Sigmoid colon (tissue), 6 donors: ENCODE measurements at regions not wholly inside any gene's neighbourhood (a gene's known extent, or its start where the extent isn't known, plus 50 kb on each side); places are given as distances from the start of the nearest gene placed in this dataset.

Experiments
- DNase-seq: peaks from one replicate; pipeline ENCODE4 v3.0.0-alpha.2; 2019
- H3K27ac ChIP-seq, 4 donors: fragments of 200-600 bp; sonication (generic); one replicate each; pipeline ENCODE4 v1.5.1; 2016 to 2019; ENCODE audit warnings: mild to moderate bottlenecking in 1 of 4
- H3K27me3 ChIP-seq, 3 donors: fragments of 200-600 bp; sonication (generic); one replicate each; pipeline ENCODE4 v1.5.1; 2019; ENCODE audit warnings: mild to moderate bottlenecking in 1 of 3
- H3K36me3 ChIP-seq, 4 donors: fragments of 200-600 bp; sonication (generic); one replicate each; pipeline ENCODE4 v1.5.1; 2016 to 2019
- H3K4me1 ChIP-seq, 4 donors: fragments of 200-600 bp; sonication (generic); one replicate each; pipeline ENCODE4 v1.5.1; 2017 to 2019
- H3K4me3 ChIP-seq, 4 donors: fragments of 200-600 bp; sonication (generic); one replicate each; pipeline ENCODE4 v1.5.1; 2017 to 2019; ENCODE audit warnings: mild to moderate bottlenecking in 2 of 4, moderate library complexity in 1 of 4
- H3K9me3 ChIP-seq, 4 donors: fragments of 200-600 bp in 3 of 4; sonication (generic) in 3 of 4; one replicate each; pipeline versions ENCODE4 v1.5.1 to v1.6.1; 2013 to 2019
- CTCF ChIP-seq, 4 experiments: fragments of 450-650 bp in 3 of 4; fragments of 200-600 bp in 1 of 4; IDR thresholded peaks; one replicate each; pipeline ENCODE4 v1.5.1; 2016 to 2019; ENCODE audit warnings: antibody characterized with exemption in 4 of 4, mild to moderate bottlenecking in 3 of 4, moderate library complexity in 2 of 4
- EP300 ChIP-seq, 4 donors: sonication (generic); formaldehyde crosslinking; IDR thresholded peaks; one replicate each; pipeline ENCODE4 v1.6.1; 2017; ENCODE audit warnings: antibody characterized with exemption in 4 of 4
- POLR2A ChIP-seq, 2 donors: fragments of 450-650 bp; IDR thresholded peaks; one replicate each; pipeline ENCODE4 v1.6.1; 2016; ENCODE audit warnings: antibody characterized with exemption in 2 of 2, mild to moderate bottlenecking in 2 of 2, moderate library complexity in 2 of 2
- POLR2AphosphoS5 ChIP-seq, 4 donors: sonication (generic); formaldehyde crosslinking; IDR thresholded peaks; one replicate each; pipeline ENCODE4 v1.6.1; 2017; ENCODE audit warnings: antibody characterized with exemption in 4 of 4
- WGBS, 2 donors: extraction: QIAGEN DNeasy Blood & Tissue Kit; methylation state at CpG; one replicate each; pipeline ENCODE4 v1.1.7; 2013; 5-methylcytosine and 5-hydroxymethylcytosine counted together
- intact Hi-C: fragments of 100-400 bp; cut with DNase I; formaldehyde crosslinking; loops from one replicate; pipeline ENCODE4 v1.15.1; 2023
- donor health status: healthy with polysubstance abuse.
- donor health status: healthy.

GRCh38 chr2:30078521-30078920, 68.3 kb upstream of the YPEL5 start:
- H3K4me3 ChIP-seq, result no peak overlapping the region
- TF ChIP-seq POLR2AphosphoS5 (IDR thresholded peaks at IDR 0.05) (no peak), EP300 (IDR thresholded peaks at IDR 0.05) (no peak), POLR2A (IDR thresholded peaks at IDR 0.05) (no peak), CTCF (IDR thresholded peaks at IDR 0.05) (no peak)
- H3K36me3 ChIP-seq, result no peaks in the 10 kb centered on the region
- H3K27ac ChIP-seq, result no peak overlapping the region
- H3K9me3 ChIP-seq, result no peaks in the 10 kb centered on the region
- DNase-seq, result no peak
- no peaks in the 10 kb centered on the region for H3K4me1 ChIP-seq
- WGBS, 2 donors, result 60 to 78% methylated on average over 1 of the region's 1 CpG
- intact Hi-C loops, result loop anchor here (10.0 kb wide), 1 partner anchor 1254 kb away; no protein-coding TSS in a partner anchor
- H3K27me3 ChIP-seq, result peaks cover 0 to 5% (median 0%) of the 10 kb centered on the region in 3 donors

GRCh38 chr2:30084915-30085314, 61.9 kb upstream of the YPEL5 start:
- TF ChIP-seq POLR2AphosphoS5 (IDR thresholded peaks at IDR 0.05) (no peak), EP300 (IDR thresholded peaks at IDR 0.05) (no peak), CTCF (IDR thresholded peaks at IDR 0.05) (no peak), POLR2A (IDR thresholded peaks at IDR 0.05) (no peak)
- 66 to 77% methylated on average over 4 of the region's 4 CpGs for WGBS, 2 donors
- H3K36me3 ChIP-seq, result no peaks in the 10 kb centered on the region
- no peaks in the 10 kb centered on the region for H3K27me3 ChIP-seq
- no peaks in the 10 kb centered on the region for H3K4me1 ChIP-seq
- no peak for DNase-seq
- intact Hi-C loops, result loop anchor here (10.0 kb wide), 1 partner anchor 1130 kb away; no protein-coding TSS in a partner anchor
- H3K9me3 ChIP-seq, result no peaks in the 10 kb centered on the region
- H3K27ac ChIP-seq, result no peak overlapping the region
- no peak overlapping the region for H3K4me3 ChIP-seq

- H3K9me3 ChIP-seq, result no peaks in the 10 kb centered on the region
- TF ChIP-seq POLR2AphosphoS5 (IDR thresholded peaks at IDR 0.05) (no peak), EP300 (IDR thresholded peaks at IDR 0.05) (no peak), POLR2A (IDR thresholded peaks at IDR 0.05) (no peak), CTCF (IDR thresholded peaks at IDR 0.05) (no peak)
- intact Hi-C loops, result loop anchor here (10.0 kb wide), 1 partner anchor 1134 kb away; no protein-coding TSS in a partner anchor
- H3K27ac ChIP-seq, result no peak overlapping the region
- no peaks in the 10 kb centered on the region for H3K36me3 ChIP-seq
- no peaks in the 10 kb centered on the region for H3K4me1 ChIP-seq
- H3K27me3 ChIP-seq, result peaks cover 0 to 17% (median 0%) of the 10 kb centered on the region in 3 donors
- DNase-seq, result no peak
- H3K4me3 ChIP-seq, result no peak overlapping the region
These were observed 57.6 kb upstream of the YPEL5 start for GRCh38 chr2:30089171-30089570.

- Histone ChIP-seq H3K4me1 (no peaks in the 10 kb centered on the region), H3K4me3 (no peak overlapping the region), H3K27me3 (peaks cover 0 to 17% (median 0%) of the 10 kb centered on the region in 3 donors), H3K36me3 (no peaks in the 10 kb centered on the region), H3K27ac (no peak overlapping the region), H3K9me3 (no peaks in the 10 kb centered on the region)
- WGBS, 2 donors, result 91 to 94% methylated on average over 7 of the region's 7 CpGs
- intact Hi-C loops, result no loop called here
- no peak for DNase-seq
- TF ChIP-seq POLR2A (IDR thresholded peaks at IDR 0.05), result no peak
- no peak for TF ChIP-seq EP300 (IDR thresholded peaks at IDR 0.05)
- TF ChIP-seq POLR2AphosphoS5 (IDR thresholded peaks at IDR 0.05), result no peak
- TF ChIP-seq CTCF (IDR thresholded peaks at IDR 0.05), result no peak
These were observed 51.4 kb upstream of the YPEL5 start for GRCh38 chr2:30095402-30095801.

GRCh38 chr2:30096451-30096850, 50.4 kb upstream of the YPEL5 start:
- Histone ChIP-seq H3K4me3 (no peak overlapping the region), H3K36me3 (no peaks in the 10 kb centered on the region), H3K27ac (no peak overlapping the region), H3K4me1 (no peaks in the 10 kb centered on the region), H3K27me3 (peaks cover 0 to 15% (median 0%) of the 10 kb centered on the region in 3 donors), H3K9me3 (no peaks in the 10 kb centered on the region)
- TF ChIP-seq EP300 (IDR thresholded peaks at IDR 0.05) (no peak), CTCF (IDR thresholded peaks at IDR 0.05) (no peak), POLR2A (IDR thresholded peaks at IDR 0.05) (no peak), POLR2AphosphoS5 (IDR thresholded peaks at IDR 0.05) (no peak)
- WGBS, 2 donors, result 58 to 72% methylated on average over 4 of the region's 4 CpGs
- no peak for DNase-seq
- intact Hi-C loops, result no loop called here
